GM21360 (cell line): ENCODE measurements at regions not wholly inside any gene's neighbourhood (a gene's known extent, or its start where the extent isn't known, plus 50 kb on each side); places are given as distances from the start of the nearest gene placed in this dataset.
"Not testable (repeated sequence)": the region's sequence is repeated elsewhere in the genome, so short reads cannot be mapped to it uniquely, and the experiment has no call there.

Experiments used
- ATAC-seq: cut with Tn5 transposase; IDR thresholded peaks from one replicate; pipeline ENCODE4 v1.9.1; 2021; ENCODE audit warnings: mild to moderate bottlenecking, moderate library complexity; ENCODE audit not compliant: unreplicated experiment

DNA sequence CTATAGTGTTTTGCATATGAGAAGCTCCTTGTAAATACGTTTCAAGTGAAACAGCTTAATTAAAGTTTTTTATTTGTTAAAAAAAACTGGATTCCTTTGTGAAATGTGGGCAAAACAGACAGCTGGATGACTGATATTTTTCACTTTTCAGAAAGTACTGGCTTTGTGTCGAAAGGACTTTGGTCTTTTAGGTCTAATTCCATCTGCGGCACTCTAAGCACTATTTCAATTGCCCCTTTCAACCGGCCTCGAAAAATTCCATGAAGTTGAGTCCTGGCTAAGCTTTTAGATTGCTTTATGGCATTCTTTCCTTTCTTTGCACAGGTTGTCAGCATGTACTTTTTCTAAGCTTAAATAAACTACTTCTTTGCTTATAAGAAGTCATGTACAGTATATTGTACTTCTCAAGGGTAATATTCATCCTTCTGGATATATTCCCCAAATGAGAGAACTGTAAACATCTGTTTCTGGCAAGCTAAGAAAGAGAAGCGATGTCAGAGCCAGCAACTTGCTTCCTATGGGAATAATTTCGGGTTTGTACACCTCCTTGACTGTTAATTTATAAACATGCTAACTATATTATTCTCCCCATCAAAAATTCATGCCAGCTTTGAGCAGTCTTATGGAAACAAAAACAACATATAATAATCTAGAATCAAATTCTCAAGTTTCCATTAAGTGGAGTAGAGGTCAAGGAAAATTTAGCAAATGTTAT is 611.3 kb downstream of the ETNK1 start:
- no peak for ATAC-seq

DNA sequence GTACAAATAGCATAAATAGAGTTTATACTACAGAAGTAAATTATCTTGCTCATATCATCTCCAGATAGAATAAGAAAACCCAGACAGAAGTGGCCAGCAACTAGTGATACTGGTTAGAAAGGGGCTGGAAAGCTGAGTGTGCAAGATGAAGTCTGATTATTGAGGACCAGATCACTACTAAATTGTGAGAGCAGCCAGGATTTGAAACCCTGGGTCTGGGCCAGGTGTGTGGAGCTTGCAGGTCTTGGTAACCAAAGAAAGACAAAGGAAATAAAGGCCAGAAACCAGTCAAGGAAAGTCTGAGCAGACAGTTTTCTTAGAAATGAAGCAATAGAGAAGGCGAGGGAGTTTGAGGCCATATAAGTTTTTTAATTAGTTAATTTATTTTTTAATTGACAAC is 611.8 kb downstream of the ETNK1 start:
- no peak for ATAC-seq

- ATAC-seq: no peak
Measured at GRCh38 chr12:23238190-23238589, 613.2 kb downstream of the ETNK1 start.

GRCh38 chr12:23238957-23239356 is 614.0 kb downstream of the ETNK1 start:
- no peak for ATAC-seq

DNA sequence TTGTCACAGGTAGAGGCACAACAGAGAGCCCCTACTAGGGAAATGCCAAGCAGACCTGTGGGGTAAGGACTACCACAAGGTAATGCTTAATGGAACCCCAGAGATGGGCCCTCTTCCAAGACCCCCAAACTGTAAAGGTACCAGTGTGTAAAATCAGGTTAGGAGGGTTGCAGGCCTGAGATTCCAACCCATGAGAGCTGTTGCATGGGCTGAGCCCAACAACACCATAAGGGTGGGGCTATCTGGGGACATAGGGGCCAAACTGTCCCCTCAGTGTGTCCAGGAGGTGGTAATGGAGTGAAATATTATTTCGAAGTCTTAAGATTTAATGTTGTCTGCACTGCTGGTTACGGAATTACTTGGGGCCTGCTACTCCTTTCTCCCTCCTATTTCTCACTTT is 620.2 kb downstream of the ETNK1 start:
- no peak for ATAC-seq

DNA sequence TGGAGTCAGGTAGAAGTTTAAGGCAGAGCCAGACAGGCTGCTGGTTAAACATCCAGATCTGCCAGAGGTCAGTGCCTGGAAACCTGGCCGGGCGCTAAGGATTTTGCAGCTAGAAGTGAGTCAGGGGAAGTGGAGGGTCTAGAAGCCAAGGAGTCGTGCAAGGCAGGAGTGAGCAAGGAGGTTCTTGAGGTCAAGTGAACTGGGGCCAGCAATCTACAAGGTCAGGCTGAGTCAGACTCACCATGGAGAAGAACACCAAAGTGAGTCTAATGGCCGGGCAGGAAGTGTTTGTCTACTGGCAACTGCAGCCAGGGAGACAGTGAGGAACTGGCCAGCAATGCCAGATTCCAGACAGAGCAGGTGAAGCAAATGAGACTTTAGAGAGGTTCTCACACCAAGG is 628.2 kb downstream of the ETNK1 start:
- ATAC-seq: no peak

DNA sequence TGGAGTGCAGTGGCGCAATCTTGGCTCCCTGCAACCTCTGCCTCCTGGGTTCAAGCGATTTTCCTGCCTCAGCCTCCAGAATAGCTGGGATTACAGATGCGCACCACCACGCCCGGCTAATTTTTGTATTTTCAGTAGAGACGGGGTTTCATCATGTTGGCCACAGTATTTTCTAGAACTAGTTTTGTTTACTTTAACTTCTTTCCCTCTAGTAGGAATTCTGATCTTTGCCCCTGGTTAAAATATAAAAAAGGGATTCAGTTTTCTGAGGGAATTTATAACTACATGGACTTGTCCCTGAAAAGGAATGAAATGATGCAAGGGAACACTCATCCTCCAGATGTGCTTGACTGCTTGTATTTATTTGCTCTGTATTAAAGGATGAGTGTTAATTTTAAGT is 628.9 kb downstream of the ETNK1 start:
- not testable (repeated sequence) for ATAC-seq

DNA sequence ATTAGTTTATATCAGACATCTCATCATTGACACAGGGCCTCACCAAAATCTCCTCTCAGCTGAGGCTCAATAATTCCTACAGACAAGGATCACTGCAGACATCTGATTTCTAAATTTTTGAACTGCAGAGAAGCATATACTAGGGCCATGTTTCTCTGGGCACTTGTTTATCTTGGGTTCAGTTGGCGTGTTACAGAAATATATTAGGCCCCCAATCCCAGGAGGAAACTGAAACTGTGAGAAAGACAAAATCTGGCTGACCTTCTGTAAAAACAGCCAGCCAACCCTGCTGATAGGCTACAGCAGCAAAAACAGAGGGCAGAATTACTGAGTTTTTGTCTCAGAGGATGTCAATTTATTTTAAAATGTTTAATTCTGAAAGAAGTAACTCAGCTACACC is 634.6 kb downstream of the ETNK1 start:
- no peak for ATAC-seq

GRCh38 chr12:23262670-23263069 is 637.7 kb downstream of the ETNK1 start:
- ATAC-seq: no peak

GRCh38 chr12:23277831-23278230 is 652.9 kb downstream of the ETNK1 start:
- no peak for ATAC-seq

GRCh38 chr12:23281295-23281694 is 656.3 kb downstream of the ETNK1 start:
- no peak for ATAC-seq

GRCh38 chr12:23282701-23283100 is 657.7 kb downstream of the ETNK1 start:
- no peak for ATAC-seq

DNA sequence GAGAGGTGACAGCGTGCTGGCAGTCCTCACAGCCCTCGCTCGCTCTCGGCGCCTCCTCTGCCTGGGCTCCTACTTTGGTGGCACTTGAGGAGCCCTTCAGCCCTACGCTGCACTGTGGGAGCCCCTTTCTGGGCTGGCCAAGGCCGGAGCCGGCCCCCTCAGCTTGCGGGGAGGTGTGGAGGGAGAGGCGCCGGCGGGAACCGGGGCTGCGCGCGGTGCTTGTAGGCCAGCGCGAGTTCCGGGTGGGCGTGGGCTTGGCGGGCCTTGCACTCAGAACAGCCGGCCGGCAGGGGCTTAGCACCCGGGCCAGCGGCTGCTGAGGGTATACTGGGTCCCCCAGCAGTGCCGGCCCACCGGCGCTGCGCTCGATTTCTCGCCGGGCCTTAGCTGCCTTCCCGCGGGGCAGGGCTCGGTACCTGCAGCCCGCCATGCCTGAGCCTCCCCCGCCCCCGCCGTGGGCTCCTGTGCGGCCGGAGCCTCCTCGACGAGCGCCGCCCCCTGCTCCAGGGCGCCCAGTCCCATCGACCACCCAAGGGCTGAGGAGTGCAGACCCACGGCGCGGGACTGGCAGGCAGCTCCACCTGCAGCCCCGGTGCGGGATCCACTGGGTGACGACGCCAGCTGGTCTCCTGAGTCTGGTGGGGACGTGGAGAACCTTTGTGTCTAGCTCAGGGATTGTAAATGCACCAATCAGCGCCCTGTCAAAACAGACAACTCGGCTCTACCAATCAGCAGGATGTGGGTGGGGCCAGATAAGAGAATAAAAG is 661.0 kb downstream of the ETNK1 start:
- not testable (repeated sequence) for ATAC-seq

GRCh38 chr12:23290627-23291330 is 658.7 kb downstream of the SOX5 start:
- ATAC-seq: no peak

DNA sequence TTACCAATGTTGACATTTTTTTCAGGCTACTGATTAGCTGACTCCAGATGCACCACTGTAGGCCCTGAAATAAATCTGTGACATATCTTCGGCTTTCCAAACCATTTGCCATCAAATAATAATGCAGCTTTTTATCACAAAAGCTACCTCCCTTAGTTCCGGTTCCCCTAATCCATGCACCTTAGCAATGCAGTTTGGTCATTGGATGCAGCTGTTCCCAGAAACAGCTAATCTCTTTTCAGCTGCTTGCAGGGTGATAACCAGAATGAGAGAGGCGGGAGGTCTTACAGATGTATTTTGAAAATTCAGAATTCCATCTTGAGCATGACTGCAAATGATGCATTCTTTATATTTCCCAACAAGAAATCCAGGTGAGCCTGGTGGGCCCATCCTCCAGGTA is 646.2 kb downstream of the SOX5 start:
- no peak for ATAC-seq

GRCh38 chr12:23303821-23304220 is 645.6 kb downstream of the SOX5 start:
- ATAC-seq: no peak

DNA sequence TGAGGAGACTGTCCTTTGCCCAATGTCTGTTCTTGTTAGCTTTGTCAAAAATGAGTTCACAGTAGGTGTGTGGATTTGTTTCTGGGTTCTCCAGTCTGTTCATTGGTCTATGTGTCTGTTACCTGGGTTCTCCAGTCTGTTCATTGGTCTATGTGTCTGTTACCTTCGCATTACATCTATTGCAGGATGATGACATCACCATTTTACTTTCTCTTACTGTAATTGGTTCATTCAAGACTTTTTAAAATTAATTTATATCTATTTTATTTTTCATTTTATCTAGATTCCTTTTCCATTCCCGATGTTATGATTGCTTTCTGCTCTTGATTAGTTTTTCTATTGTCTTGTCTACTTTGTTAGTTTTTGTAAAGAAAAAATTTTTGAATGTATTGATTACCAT is 615.5 kb downstream of the SOX5 start:
- ATAC-seq: no peak

GRCh38 chr12:23335593-23335992 is 613.9 kb downstream of the SOX5 start:
- ATAC-seq: no peak

DNA sequence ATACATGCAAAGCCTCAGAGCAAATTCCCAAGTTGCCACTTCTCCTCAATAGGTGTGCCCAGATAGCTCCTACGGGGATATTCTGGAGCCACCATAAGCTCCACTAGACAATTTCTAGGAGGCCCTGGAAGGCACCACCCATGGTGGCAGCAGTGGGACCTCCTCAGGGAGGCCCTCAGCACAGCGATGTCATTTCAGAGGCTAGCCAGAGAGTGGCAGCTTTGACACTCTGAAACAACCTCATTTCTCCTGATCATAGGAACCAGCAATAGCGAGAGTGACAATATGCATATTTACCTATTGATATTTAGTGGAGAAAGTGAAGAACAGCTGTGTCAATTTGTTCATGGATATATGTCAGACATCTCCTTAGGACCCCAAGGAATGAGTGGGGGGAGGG is 612.3 kb downstream of the SOX5 start:
- ATAC-seq: no peak

DNA sequence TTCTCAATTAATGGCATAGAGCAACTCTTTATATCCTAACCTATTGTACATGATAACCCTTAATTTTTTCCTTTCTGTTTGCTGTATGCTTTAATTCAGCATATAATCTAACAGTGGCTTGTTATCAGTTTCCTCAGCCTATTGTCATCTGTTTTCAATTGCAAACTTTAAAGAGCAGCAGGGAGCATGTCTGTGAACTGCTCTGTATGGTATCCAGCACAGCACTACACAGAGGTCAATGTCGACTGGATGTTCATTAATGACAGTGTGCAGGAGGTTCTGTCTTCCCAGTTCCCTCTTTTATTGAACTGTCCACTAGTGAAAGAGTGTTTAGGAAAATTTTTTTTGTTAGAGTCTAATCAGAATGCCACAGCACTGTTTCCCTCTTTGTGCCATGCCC is 609.1 kb downstream of the SOX5 start:
- ATAC-seq: no peak

GRCh38 chr12:23342407-23342806 is 607.1 kb downstream of the SOX5 start:
- ATAC-seq: no peak

GRCh38 chr12:23349564-23349963 is 599.9 kb downstream of the SOX5 start:
- no peak for ATAC-seq
